ENCODE measurements at regions not wholly inside any gene's neighbourhood (a gene's known extent, or its start where the extent isn't known, plus 50 kb on each side); places are given as distances from the start of the nearest gene placed in this dataset.

DNA sequence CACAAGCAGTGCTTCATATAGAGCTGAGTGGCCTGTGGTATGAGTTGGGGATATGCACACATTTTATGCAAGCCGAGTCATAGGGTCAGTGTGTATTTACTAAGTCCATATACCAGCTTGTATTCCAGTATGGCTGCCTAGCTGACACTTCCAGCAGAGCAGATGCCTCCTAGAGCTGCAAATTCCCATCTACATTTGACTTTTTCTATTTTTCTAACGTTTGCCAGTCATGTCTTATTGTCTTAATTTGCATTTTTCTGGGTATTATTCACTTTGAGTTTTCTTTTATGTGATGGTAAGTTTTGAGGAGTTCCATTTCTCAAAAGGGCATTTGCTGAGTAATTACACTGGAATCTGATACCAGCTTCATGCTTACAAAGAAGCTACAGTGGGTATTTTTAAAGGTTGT, 334.5 kb upstream of the CDH2 start:
- TF ChIP-seq, protein P1, sequence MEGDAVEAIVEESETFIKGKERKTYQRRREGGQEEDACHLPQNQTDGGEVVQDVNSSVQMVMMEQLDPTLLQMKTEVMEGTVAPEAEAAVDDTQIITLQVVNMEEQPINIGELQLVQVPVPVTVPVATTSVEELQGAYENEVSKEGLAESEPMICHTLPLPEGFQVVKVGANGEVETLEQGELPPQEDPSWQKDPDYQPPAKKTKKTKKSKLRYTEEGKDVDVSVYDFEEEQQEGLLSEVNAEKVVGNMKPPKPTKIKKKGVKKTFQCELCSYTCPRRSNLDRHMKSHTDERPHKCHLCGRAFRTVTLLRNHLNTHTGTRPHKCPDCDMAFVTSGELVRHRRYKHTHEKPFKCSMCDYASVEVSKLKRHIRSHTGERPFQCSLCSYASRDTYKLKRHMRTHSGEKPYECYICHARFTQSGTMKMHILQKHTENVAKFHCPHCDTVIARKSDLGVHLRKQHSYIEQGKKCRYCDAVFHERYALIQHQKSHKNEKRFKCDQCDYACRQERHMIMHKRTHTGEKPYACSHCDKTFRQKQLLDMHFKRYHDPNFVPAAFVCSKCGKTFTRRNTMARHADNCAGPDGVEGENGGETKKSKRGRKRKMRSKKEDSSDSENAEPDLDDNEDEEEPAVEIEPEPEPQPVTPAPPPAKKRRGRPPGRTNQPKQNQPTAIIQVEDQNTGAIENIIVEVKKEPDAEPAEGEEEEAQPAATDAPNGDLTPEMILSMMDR (IDR thresholded peaks at IDR 0.05): no peak
- no peak for TF ChIP-seq EZH2 (IDR thresholded peaks at IDR 0.05; ENCODE audit: borderline replicate concordance, insufficient read depth, low read depth, low read length, poor library complexity, severe bottlenecking)

All from B cell (primary cell).